ENCODE measurements at regions not wholly inside any gene's neighbourhood (a gene's known extent, or its start where the extent isn't known, plus 50 kb on each side); places are given as distances from the start of the nearest gene placed in this dataset.

- DNase-seq = no peak
Measured at GRCh38 chr5:105501315-105501714, 1938.7 kb upstream of the NUDT12 start.

DNA sequence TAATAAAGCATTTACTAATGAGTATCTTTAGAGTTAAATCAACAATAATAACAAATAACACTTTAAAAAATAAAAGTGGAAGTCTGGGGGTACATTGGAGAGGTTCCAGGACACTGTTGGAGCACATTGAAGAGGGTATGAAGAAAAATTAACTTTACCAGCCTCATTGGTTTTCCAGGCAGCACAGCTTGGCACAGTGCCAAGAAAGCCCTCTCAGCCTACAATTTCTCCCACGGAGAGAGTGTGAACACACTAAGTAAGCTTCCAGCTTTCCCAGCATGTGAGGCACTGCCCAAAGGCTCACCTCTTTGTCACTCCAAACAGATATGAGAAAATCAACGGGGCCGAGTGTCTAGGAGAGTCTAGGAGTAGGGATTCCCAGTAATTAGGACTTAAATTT lies 1912.8 kb upstream of the NUDT12 start:
- no peak for DNase-seq

DNA sequence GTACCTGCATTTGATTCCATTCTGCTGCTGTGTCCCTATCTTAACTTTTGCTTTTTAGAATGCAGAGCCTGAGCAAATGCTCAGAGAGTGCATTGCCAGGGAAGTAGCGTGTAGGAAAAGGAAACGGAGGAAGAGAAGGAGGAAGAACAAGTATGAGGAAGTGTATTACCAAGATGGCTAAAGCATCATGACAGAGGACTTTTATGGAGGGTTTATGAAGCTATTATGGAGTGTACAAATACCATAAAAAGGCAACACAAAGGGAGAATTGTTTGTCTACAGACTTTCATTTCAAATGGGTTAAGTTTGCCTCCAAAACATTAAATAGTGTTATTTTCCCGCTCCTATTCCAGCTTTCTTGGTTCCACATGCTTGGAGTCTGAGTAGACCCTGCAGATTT lies 1899.8 kb upstream of the NUDT12 start:
- DNase-seq = no peak

DNA sequence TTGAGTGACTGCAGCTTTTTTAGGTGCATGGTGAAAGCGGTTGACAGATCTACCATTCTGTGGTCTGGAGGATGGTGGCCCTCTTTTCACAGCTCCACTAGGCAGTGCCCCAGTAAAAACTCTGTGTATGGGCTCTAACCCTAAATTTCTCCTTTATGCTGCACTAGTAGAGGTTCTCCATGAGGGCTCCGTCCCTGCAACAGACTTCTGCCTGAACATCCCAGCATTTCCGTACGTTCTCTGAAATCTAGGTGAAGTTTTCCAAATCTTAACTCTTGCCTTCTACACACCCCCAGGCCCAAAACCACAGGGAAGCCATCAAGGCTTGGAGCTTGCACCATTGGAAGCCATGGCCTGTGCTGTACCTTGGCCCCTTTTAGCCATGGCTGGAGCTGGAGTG lies 1898.1 kb upstream of the NUDT12 start:
- no peak for DNase-seq

- no peak for DNase-seq
Measured at GRCh38 chr5:105453216-105453807, 1890.7 kb upstream of the NUDT12 start.

GRCh38 chr5:105448271-105448670 lies 1885.7 kb upstream of the NUDT12 start:
- no peak for DNase-seq

DNA sequence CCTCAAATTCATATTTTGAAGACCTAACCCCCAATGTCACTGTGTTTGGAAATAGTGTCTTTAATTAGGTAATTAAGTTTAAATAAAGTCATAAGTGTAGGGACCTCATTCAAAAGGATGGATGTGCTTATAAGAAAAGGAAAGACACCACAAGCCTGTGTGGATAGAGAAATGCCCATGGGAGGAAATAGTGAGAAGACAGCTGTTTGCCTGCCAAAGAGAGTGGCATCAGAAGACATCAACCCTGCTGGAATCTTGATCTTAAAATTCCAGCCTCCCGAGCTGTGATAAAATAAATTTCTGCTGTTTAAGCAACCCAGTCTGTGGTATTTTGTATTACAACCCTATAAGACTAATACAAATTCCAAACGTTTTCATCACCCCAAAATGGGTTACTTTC lies 1867.9 kb upstream of the NUDT12 start:
- no peak for DNase-seq

DNA sequence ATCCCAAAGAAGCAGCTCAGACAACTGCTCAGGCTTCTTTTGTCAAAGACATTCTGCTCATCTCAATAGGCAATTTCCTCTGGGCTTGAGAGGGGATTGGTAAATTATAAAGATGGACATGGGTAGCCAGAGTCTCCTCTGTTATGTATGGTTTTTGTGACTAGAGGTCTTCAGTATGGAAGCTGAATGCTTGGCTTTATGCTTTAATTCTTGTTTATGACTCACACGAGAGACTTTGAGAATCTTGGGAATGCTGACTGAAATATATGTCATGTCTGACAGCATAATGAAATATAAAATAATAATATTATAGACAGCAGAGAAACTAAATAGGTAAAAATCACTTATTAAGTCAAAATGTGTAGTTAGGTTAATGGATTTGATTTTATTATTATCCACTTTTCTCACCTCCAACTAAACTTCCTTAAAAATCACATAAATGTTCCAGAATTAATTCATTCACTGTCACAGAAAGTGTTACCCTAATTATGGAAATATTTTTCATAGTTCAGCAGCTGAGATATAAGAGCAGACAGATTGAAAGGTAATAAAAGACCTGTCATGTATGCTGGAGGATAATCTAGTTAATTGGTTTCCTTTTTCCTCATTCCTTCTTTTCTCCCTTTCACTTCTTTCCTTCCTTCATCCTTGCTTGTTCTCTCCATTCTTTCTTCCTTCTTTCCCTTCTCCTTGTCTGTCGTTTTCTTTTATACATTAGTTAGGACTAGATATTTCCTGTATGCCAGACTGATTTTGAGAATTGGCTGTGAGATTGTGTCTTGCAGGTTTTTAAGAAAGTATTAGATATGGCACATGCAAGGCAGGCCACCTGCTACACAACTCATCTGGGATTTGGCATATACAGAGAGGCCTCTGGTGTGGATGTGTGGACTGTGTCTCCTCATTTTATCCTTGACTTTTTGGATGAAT lies 1866.1 kb upstream of the NUDT12 start:
- no peak for DNase-seq

DNA sequence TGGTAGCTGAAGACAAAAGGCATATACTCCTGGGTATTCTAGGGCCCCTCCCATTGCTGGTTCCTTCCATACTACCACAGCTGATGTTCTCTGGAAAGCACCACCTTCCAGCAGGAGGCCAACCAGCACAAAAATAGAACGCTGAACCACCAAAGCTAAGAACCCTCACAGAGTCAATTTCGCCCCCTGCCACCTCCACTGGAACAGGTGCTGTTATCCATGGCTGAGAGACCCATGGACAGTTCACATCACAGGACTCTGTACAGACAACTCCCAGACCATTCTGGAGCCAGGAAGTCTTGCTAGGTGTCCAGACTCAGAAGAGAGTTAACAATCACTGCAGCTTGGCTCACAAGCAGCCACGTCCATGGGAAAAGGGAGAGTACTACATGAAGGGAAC lies 1851.5 kb upstream of the NUDT12 start:
- DNase-seq = no peak

GRCh38 chr5:105413406-105413990 lies 1850.9 kb upstream of the NUDT12 start:
- no peak for DNase-seq

- no peak for DNase-seq
Measured at GRCh38 chr5:105409695-105410094, 1847.1 kb upstream of the NUDT12 start.

GRCh38 chr5:105407200-105407599 lies 1844.6 kb upstream of the NUDT12 start:
- no peak for DNase-seq

DNA sequence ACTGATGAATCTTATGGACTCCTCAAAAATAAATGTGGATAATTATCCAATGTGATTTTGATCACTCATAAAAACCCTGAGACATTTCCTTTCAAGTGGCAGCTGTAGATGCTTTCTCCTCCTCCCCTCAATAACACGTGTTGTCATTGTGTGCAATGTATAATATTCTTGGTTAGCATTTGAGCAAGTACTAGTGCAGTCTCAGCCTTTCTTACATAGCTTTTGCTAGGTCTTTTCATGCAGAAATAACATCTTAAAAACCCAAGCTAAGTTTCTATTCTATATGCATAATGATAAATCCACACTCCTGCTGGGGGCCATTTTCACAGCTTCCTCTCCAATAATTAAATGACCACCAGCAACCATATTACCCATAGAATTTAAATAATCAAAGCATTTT lies 1835.2 kb upstream of the NUDT12 start:
- DNase-seq = no peak

DNA sequence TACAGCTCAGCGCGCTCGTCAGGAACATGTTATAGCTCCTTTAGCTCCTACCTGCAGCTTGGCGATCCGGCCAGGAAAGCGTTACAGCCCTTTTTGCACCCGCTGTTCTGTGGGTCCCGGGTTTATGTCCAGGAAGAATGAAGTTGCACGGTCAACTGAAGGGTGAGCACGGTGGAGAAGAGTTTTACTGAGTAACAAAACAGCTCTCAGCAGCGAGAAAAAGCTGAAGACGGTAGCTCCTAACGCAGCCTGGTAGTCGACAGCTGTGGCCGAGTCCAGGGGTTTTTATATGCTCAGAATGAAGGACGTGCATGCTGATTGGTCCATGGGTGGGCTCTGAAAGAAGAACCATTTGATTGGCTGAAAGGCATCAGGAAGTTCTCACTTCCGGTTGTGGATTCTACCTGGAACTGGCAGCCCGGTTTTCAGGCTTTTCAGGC lies 1830.1 kb upstream of the NUDT12 start:
- no peak for DNase-seq

DNA sequence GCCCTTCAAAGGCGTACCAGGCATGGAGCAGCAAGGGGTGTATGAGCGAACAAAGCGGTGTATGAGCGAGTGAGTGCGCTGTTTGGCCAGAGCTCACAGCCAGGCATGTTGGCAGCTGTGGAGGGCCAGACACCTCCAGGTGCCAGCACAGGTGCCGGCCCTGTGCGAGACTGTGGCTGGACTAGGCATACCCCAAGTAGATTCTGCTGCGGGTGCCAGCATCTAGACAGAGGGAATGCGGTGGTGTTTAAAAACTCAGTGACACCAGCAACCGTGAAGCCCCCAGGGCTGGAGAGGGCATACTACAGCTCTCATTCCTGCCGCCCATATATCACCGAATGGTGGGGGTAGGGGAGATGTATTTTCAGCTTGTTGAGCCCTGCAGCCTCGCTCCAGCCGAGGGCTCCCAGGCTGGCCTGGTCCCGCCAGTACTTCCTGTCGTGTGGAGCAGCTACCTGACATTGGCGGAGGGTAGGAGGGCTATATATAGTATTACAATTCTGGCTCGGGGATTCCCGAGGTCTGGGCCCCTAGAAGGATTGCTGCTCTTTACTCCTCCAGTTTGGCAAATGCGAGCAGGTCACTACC lies 1829.6 kb upstream of the NUDT12 start:
- no peak for DNase-seq

- DNase-seq = no peak
Measured at GRCh38 chr5:105380126-105380525, 1817.5 kb upstream of the NUDT12 start.

GRCh38 chr5:105371169-105371568 lies 1808.6 kb upstream of the NUDT12 start:
- no peak for DNase-seq

DNA sequence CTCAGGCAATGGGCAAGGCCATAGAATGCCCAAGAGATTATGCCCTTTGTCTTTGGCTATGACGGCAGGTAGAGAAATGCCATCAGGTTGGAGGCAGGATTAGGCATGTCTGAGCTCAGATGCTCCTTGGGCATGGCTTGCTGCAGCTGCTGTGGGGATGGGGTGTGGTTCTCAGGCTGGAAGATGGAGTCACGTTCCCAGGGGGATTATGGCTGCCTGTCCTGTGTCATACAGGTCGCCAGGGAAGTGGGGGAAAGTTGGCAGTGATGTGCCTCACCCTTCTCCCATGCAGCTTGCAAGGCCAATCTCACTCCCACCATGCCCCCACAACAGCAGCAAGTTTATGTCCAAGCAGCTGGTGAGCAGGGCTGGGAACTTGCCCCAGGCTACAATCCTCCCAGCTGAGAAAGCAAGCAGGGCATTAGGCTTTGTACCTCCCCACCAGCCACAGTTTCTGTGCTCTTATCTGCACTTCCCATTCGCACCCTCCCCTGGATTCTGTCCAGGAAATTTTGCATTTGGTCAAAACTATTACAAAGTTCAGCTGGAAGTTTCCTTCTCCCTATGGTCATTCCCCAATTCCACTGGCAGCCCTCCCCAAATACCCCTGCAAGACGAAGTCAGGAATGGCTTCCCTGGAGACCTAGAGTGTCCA lies 1788.0 kb upstream of the NUDT12 start:
- no peak for DNase-seq

- no peak for DNase-seq
Measured at GRCh38 chr5:105331558-105331957, 1769.0 kb upstream of the NUDT12 start.

- no peak for DNase-seq
Measured at GRCh38 chr5:105330185-105330584, 1767.6 kb upstream of the NUDT12 start.

DNA sequence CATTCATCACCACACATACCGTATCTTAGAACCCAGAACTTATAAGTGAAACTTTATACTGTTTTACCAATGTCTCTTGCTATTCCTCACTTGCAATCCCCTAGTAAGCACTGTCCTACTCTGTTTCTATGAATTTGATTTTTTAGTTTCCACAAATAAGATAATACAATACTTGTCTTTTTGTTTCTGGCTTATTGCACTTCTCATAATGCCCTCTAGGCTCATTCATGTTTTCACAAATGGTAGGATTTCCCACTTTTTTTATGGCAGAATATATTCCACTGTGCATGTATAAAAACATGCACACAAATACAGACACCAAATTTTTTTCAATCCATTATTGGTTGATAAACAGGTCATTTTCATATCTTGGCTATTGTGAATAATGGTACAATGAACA lies 1742.3 kb upstream of the NUDT12 start:
- DNase-seq = no peak

DNA sequence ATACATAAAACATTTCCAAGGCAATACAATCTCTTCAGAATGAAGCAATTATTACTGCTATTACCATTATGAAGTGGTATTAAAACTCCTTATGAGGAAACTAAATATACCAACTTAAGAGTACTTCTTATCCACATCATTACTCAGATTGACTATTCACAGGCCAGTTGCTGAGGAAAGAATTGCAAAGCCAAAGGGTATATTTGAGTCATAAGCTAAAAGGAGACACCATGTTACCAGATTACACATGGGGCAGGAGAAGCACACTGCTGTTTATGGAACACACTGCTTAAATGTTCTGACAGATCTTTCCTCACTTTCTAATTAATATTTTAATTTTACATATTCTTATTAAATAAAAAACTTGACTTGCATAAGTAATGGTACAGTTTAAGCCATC lies 1726.4 kb upstream of the NUDT12 start:
- DNase-seq = no peak

Data from nucleus accumbens (tissue), 56 donors.